Gastrocnemius medialis (tissue), 4 donors: ENCODE measurements at regions not wholly inside any gene's neighbourhood (a gene's known extent, or its start where the extent isn't known, plus 50 kb on each side); places are given as distances from the start of the nearest gene placed in this dataset.

ENCODE experiments used
- POLR2A ChIP-seq, 2 donors: fragments of 450-650 bp; IDR thresholded peaks; one replicate each; pipeline ENCODE4 v1.6.1; 2017; ENCODE audit warnings: antibody characterized with exemption in 2 of 2, mild to moderate bottlenecking in 2 of 2, moderate library complexity in 2 of 2
- TF ChIP-seq, protein P1 (sequence below), 5 experiments: fragments of 450-650 bp in 3 of 5; fragments of 200-600 bp in 2 of 5; sonication (generic) in 2 of 5; IDR thresholded peaks in 4 of 5; conservative IDR thresholded peaks in 1 of 5; 1 replicate in 4 of 5; 2 replicates in 1 of 5; pipeline ENCODE4 v1.5.1; 2016 to 2019; ENCODE audit warnings: antibody characterized with exemption in 5 of 5, mild to moderate bottlenecking in 3 of 5, moderate library complexity in 3 of 5

- TF ChIP-seq, protein P1, sequence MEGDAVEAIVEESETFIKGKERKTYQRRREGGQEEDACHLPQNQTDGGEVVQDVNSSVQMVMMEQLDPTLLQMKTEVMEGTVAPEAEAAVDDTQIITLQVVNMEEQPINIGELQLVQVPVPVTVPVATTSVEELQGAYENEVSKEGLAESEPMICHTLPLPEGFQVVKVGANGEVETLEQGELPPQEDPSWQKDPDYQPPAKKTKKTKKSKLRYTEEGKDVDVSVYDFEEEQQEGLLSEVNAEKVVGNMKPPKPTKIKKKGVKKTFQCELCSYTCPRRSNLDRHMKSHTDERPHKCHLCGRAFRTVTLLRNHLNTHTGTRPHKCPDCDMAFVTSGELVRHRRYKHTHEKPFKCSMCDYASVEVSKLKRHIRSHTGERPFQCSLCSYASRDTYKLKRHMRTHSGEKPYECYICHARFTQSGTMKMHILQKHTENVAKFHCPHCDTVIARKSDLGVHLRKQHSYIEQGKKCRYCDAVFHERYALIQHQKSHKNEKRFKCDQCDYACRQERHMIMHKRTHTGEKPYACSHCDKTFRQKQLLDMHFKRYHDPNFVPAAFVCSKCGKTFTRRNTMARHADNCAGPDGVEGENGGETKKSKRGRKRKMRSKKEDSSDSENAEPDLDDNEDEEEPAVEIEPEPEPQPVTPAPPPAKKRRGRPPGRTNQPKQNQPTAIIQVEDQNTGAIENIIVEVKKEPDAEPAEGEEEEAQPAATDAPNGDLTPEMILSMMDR (IDR thresholded peaks at IDR 0.05 in 4 of 5, conservative IDR thresholded peaks at IDR 0.05 in 1 of 5) = no peak
- TF ChIP-seq POLR2A (IDR thresholded peaks at IDR 0.05) = no peak
Measured at GRCh38 chr6:27593200-27593818, 120.4 kb upstream of the ZNF184 start.
